DOHH2 (cell line): ENCODE measurements at regions not wholly inside any gene's neighbourhood (a gene's known extent, or its start where the extent isn't known, plus 50 kb on each side); places are given as distances from the start of the nearest gene placed in this dataset.
"Not testable (repeated sequence)": the region's sequence is repeated elsewhere in the genome, so short reads cannot be mapped to it uniquely, and the experiment has no call there.

Source experiments
- H3F3A ChIP-seq: fragments of 200-600 bp; sonication (generic), shearing (Covaris generic); 2 replicates; pipeline ENCODE4 v1.6.0; 2016; ENCODE audit warnings: antibody characterized with exemption, mild to moderate bottlenecking; ENCODE audit not compliant: control insufficient read depth, insufficient read depth
- H3K27ac ChIP-seq: fragments of 200-600 bp; sonication (generic); 2 replicates; pipeline ENCODE4 v1.5.1; 2014; ENCODE audit warnings: low read depth, mild to moderate bottlenecking, low read length, moderate library complexity
- H3K27me3 ChIP-seq: fragments of 200-600 bp; sonication (generic); 2 replicates; pipeline ENCODE4 v1.6.1; 2014; ENCODE audit warnings: mild to moderate bottlenecking, low read length, mixed read lengths; ENCODE audit not compliant: control insufficient read depth
- H3K36me3 ChIP-seq: fragments of 200-600 bp; sonication (generic); 2 replicates; pipeline ENCODE4 v1.6.1; 2014; ENCODE audit warnings: mild to moderate bottlenecking, low read length, moderate library complexity, mixed read lengths; ENCODE audit not compliant: control insufficient read depth
- H3K4me1 ChIP-seq: fragments of 200-600 bp; sonication (generic); 2 replicates; pipeline ENCODE4 v1.6.1; 2014; ENCODE audit warnings: mild to moderate bottlenecking, low read length, mixed read lengths; ENCODE audit not compliant: control insufficient read depth
- H3K4me2 ChIP-seq: fragments of 200-600 bp; sonication (generic); 2 replicates; pipeline ENCODE4 v1.6.0; 2014; ENCODE audit warnings: mild to moderate bottlenecking, low read length, moderate library complexity
- H3K4me3 ChIP-seq: fragments of 200-600 bp; sonication (generic); 2 replicates; pipeline ENCODE4 v1.5.1; 2014; ENCODE audit warnings: mild to moderate bottlenecking, low read length, mixed read lengths
- H3K79me2 ChIP-seq: fragments of 200-600 bp; sonication (generic); 2 replicates; pipeline ENCODE4 v1.6.1; 2014; ENCODE audit warnings: mild to moderate bottlenecking, low read length, mixed read lengths; ENCODE audit not compliant: control insufficient read depth
- H3K9me2 ChIP-seq: fragments of 200-600 bp; sonication (generic); replicated peaks from 2 replicates; pipeline ENCODE4 v1.6.1; 2014; ENCODE audit warnings: mild to moderate bottlenecking, low read length, mixed read lengths; ENCODE audit not compliant: control insufficient read depth
- H3K9me3 ChIP-seq: fragments of 200-600 bp; sonication (generic); 2 replicates; pipeline ENCODE4 v1.6.1; 2014; ENCODE audit warnings: antibody characterized with exemption, low read length, mixed read lengths; ENCODE audit not compliant: control insufficient read depth, insufficient read depth
- H4K20me1 ChIP-seq: fragments of 200-600 bp; sonication (generic); 2 replicates; pipeline ENCODE4 v1.6.0; 2014; ENCODE audit warnings: low read depth, mild to moderate bottlenecking, antibody characterized with exemption, low read length, moderate library complexity; ENCODE audit not compliant: control insufficient read depth, insufficient read depth
- EZH2phosphoT487 ChIP-seq: fragments of 200-600 bp; sonication (generic); IDR thresholded peaks from 2 replicates; pipeline ENCODE4 v1.6.1; 2017; ENCODE audit warnings: borderline replicate concordance, mild to moderate bottlenecking, antibody characterized with exemption, low read length, moderate library complexity, mixed read lengths
- TF ChIP-seq, protein P1 (sequence below): fragments of 200-600 bp; sonication (generic); IDR thresholded peaks from one replicate; pipeline ENCODE4 v1.5.1; 2014; ENCODE audit warnings: antibody characterized with exemption, mild to moderate bottlenecking, low read depth, low read length; ENCODE audit not compliant: poor library complexity, severe bottlenecking

DNA sequence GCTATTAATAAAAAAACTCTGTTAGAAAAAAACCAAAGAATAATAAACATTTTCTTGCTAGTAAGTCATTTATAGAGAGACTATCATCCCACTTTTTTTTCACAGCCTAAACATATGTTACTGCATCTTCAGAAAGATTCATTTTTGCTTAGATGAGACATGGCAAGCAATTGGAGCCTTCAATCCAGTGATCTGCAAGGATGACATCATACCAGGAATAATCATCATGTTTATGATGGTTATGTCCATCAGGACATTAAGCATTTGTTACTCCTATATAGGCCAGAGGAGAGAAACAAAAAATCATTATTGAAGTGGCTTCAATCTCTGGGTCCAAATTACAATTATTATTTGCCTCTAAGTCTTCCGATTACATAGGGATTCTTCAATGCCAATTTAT is 626.3 kb upstream of the CCNG1 start:
- Histone ChIP-seq H3K36me3 (no peaks in the 10 kb centered on the region), H3F3A (no peaks in the 10 kb centered on the region), H3K4me3 (no peak overlapping the region), H3K9me3 (no peaks in the 10 kb centered on the region), H3K9me2 (no peaks in the 10 kb centered on the region), H3K27me3 (no peaks in the 10 kb centered on the region), H3K79me2 (no peaks in the 10 kb centered on the region), H3K4me2 (no peak overlapping the region), H3K4me1 (no peaks in the 10 kb centered on the region), H3K27ac (no peak overlapping the region), H4K20me1 (no peaks in the 10 kb centered on the region)
- TF ChIP-seq, protein P1, sequence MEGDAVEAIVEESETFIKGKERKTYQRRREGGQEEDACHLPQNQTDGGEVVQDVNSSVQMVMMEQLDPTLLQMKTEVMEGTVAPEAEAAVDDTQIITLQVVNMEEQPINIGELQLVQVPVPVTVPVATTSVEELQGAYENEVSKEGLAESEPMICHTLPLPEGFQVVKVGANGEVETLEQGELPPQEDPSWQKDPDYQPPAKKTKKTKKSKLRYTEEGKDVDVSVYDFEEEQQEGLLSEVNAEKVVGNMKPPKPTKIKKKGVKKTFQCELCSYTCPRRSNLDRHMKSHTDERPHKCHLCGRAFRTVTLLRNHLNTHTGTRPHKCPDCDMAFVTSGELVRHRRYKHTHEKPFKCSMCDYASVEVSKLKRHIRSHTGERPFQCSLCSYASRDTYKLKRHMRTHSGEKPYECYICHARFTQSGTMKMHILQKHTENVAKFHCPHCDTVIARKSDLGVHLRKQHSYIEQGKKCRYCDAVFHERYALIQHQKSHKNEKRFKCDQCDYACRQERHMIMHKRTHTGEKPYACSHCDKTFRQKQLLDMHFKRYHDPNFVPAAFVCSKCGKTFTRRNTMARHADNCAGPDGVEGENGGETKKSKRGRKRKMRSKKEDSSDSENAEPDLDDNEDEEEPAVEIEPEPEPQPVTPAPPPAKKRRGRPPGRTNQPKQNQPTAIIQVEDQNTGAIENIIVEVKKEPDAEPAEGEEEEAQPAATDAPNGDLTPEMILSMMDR = no peak
- TF ChIP-seq EZH2phosphoT487 = no peak

- H3K4me2 ChIP-seq = no peak overlapping the region
- H3K36me3 ChIP-seq = no peaks in the 10 kb centered on the region
- no peak for TF ChIP-seq EZH2phosphoT487
- TF ChIP-seq, protein P1 = no peak
- H3K9me2 ChIP-seq = no peaks in the 10 kb centered on the region
- no peaks in the 10 kb centered on the region for H3F3A ChIP-seq
- no peaks in the 10 kb centered on the region for H3K9me3 ChIP-seq
- H3K4me3 ChIP-seq = no peak overlapping the region
- H3K4me1 ChIP-seq = peaks cover 4% of the 10 kb centered on the region; the same call in 1 of the 2 replicates
- no peaks in the 10 kb centered on the region for H3K79me2 ChIP-seq
- no peak overlapping the region for H3K27ac ChIP-seq
- H4K20me1 ChIP-seq = no peaks in the 10 kb centered on the region
- H3K27me3 ChIP-seq = no peaks in the 10 kb centered on the region
Observed at GRCh38 chr5:162816816-162817215, 620.6 kb upstream of the CCNG1 start.

- Histone ChIP-seq H3K27me3 (no peaks in the 10 kb centered on the region), H3K9me2 (no peaks in the 10 kb centered on the region), H3K4me1 (peaks cover 9% of the 10 kb centered on the region), H3K27ac (no peak overlapping the region), H3K36me3 (no peaks in the 10 kb centered on the region), H3K79me2 (no peaks in the 10 kb centered on the region), H3K9me3 (no peaks in the 10 kb centered on the region), H3K4me3 (no peak overlapping the region), H3K4me2 (no peak overlapping the region), H4K20me1 (no peaks in the 10 kb centered on the region), H3F3A (no peaks in the 10 kb centered on the region)
- no peak for TF ChIP-seq EZH2phosphoT487
- TF ChIP-seq, protein P1 = no peak
Observed at GRCh38 chr5:162817364-162817763, 620.0 kb upstream of the CCNG1 start.

DNA sequence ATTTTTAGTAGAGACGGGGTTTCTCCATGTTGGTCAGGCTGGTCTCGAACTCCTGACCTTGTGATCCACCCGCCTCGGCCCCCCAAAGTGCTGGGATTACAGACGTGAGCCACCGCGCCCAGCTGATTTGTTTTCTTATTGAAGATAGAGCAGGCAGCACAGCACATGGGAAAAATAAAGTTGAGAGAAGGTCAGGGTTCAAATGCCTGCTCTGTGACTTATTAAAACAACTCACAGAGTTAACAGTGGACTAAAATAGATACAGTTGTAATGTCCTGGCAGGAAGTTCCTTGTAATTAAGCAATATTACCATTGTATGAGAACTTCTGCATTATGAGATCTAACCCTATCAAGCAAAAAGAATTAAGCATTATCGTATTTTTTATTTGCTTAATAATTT is 615.7 kb upstream of the CCNG1 start:
- not testable (repeated sequence) for H3K36me3 ChIP-seq, H3K9me3 ChIP-seq, H3K27ac ChIP-seq, H4K20me1 ChIP-seq, H3K4me3 ChIP-seq, H3K27me3 ChIP-seq, H3K9me2 ChIP-seq, H3F3A ChIP-seq, H3K4me2 ChIP-seq, H3K79me2 ChIP-seq
- H3K4me1 ChIP-seq = peaks cover 31% of the 10 kb centered on the region
